ENCODE measurements at regions not wholly inside any gene's neighbourhood (a gene's known extent, or its start where the extent isn't known, plus 50 kb on each side); places are given as distances from the start of the nearest gene placed in this dataset.

DNA sequence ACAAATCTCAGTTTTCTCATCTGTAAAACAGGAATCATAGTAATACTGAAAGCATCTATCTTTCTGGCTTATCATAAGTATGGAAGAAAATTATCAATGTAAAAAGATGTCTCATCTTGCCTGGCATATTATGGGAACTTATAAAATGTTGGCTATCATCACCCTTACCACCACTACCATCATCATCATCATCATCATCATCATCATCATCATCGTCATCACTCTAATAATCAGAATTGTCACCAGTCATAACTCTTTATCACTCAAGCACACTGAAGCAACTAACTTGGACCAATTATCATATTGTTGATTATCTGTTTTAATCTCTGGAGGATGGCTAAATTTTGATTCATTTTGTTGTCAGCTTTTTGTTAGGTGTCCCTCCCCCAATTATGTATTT lies 825.4 kb downstream of the SORCS3 start:
- TF ChIP-seq, protein P1, sequence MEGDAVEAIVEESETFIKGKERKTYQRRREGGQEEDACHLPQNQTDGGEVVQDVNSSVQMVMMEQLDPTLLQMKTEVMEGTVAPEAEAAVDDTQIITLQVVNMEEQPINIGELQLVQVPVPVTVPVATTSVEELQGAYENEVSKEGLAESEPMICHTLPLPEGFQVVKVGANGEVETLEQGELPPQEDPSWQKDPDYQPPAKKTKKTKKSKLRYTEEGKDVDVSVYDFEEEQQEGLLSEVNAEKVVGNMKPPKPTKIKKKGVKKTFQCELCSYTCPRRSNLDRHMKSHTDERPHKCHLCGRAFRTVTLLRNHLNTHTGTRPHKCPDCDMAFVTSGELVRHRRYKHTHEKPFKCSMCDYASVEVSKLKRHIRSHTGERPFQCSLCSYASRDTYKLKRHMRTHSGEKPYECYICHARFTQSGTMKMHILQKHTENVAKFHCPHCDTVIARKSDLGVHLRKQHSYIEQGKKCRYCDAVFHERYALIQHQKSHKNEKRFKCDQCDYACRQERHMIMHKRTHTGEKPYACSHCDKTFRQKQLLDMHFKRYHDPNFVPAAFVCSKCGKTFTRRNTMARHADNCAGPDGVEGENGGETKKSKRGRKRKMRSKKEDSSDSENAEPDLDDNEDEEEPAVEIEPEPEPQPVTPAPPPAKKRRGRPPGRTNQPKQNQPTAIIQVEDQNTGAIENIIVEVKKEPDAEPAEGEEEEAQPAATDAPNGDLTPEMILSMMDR (IDR thresholded peaks at IDR 0.05) = no peak
- TF ChIP-seq EP300 (IDR thresholded peaks at IDR 0.05) = no peak

Measured in suprapubic skin (tissue), 3 donors.